ENCODE measurements at regions not wholly inside any gene's neighbourhood (a gene's known extent, or its start where the extent isn't known, plus 50 kb on each side); places are given as distances from the start of the nearest gene placed in this dataset.
"Not testable (repeated sequence)": the region's sequence is repeated elsewhere in the genome, so short reads cannot be mapped to it uniquely, and the experiment has no call there.

- Mint-ChIP-seq H3K4me3 (ENCODE audit: unreplicated experiment) (no peak overlapping the region), H3K27me3 (ENCODE audit: insufficient read depth, unreplicated experiment) (peaks cover 7% of the 10 kb centered on the region), H3K9me3 (ENCODE audit: unreplicated experiment) (peaks cover 23% of the 10 kb centered on the region), H3K27ac (ENCODE audit: unreplicated experiment) (no peak overlapping the region), H3K36me3 (ENCODE audit: insufficient read depth, unreplicated experiment) (no peaks in the 10 kb centered on the region), H3K4me1 (ENCODE audit: low read depth, unreplicated experiment) (no peaks in the 10 kb centered on the region)
- TF ChIP-seq, protein P1, sequence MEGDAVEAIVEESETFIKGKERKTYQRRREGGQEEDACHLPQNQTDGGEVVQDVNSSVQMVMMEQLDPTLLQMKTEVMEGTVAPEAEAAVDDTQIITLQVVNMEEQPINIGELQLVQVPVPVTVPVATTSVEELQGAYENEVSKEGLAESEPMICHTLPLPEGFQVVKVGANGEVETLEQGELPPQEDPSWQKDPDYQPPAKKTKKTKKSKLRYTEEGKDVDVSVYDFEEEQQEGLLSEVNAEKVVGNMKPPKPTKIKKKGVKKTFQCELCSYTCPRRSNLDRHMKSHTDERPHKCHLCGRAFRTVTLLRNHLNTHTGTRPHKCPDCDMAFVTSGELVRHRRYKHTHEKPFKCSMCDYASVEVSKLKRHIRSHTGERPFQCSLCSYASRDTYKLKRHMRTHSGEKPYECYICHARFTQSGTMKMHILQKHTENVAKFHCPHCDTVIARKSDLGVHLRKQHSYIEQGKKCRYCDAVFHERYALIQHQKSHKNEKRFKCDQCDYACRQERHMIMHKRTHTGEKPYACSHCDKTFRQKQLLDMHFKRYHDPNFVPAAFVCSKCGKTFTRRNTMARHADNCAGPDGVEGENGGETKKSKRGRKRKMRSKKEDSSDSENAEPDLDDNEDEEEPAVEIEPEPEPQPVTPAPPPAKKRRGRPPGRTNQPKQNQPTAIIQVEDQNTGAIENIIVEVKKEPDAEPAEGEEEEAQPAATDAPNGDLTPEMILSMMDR (IDR thresholded peaks at IDR 0.05; ENCODE audit: insufficient read depth in 1 of 2, low read depth in 1 of 2, low read length in 1 of 2, severe bottlenecking in 1 of 2, unreplicated experiment in 1 of 2): no peak
- Histone ChIP-seq H3K9me3 (peaks cover 6% of the 10 kb centered on the region; the same call in 1 of the 2 replicates), H3K4me3 (ENCODE audit: low read depth, low read length) (no peak overlapping the region), H3K36me3 (ENCODE audit: control insufficient read depth, insufficient read depth, low read length) (no peaks in the 10 kb centered on the region), H3K27me3 (replicated peaks; ENCODE audit: control insufficient read depth, insufficient read depth, low read length) (no peaks in the 10 kb centered on the region), H3K4me1 (no peaks in the 10 kb centered on the region)
- CTCF ChIA-PET: no interaction called here
- intact Hi-C loops (cut with micrococcal nuclease; ENCODE audit: unreplicated experiment): no loop called here
- POLR2A ChIA-PET: no interaction called here
- BruUV-seq (replicated peaks): no TSS peak
- no peak for DNase-seq
Measured at GRCh38 chr3:43843386-43843785, 152.6 kb downstream of the ABHD5 start.

DNA sequence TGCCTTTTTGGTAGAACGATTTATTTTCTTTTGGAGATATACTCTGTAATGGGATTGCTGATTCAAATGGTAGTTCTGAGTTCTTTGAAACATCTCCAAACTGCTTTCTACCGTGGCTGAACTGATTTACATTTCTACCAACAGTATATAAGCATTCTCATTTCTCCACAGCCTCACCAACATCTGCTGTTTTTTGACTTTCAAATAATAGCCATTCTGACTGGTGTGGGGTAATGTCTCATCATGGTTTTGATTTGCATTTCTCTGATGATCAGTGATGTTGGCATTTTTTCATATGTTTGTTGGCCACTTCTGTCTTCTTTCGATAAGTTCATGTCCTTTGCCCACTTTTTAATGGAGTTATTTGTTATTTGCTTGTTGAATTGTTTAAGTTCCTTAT lies 154.0 kb downstream of the ABHD5 start:
- no peaks in the 10 kb centered on the region for H3K27me3 ChIP-seq (replicated peaks; ENCODE audit: control insufficient read depth, insufficient read depth, low read length)
- no peak overlapping the region for H3K4me3 ChIP-seq (ENCODE audit: low read depth, low read length)
- TF ChIP-seq, protein P1 (IDR thresholded peaks at IDR 0.05; ENCODE audit: insufficient read depth in 1 of 2, low read depth in 1 of 2, low read length in 1 of 2, severe bottlenecking in 1 of 2, unreplicated experiment in 1 of 2): no peak
- no peak for DNase-seq
- H3K36me3 Mint-ChIP-seq (ENCODE audit: insufficient read depth, unreplicated experiment): no peaks in the 10 kb centered on the region
- no peak overlapping the region for H3K4me3 Mint-ChIP-seq (ENCODE audit: unreplicated experiment)
- no peaks in the 10 kb centered on the region for H3K4me1 ChIP-seq
- H3K27ac Mint-ChIP-seq (ENCODE audit: unreplicated experiment): no peak overlapping the region
- intact Hi-C loops (cut with micrococcal nuclease; ENCODE audit: unreplicated experiment): no loop called here
- ChIA-PET CTCF (no interaction called here), POLR2A (no interaction called here)
- H3K9me3 ChIP-seq: peaks cover 6% of the 10 kb centered on the region; the same call in 1 of the 2 replicates
- no peaks in the 10 kb centered on the region for H3K4me1 Mint-ChIP-seq (ENCODE audit: low read depth, unreplicated experiment)
- H3K9me3 Mint-ChIP-seq (ENCODE audit: unreplicated experiment): peaks cover 23% of the 10 kb centered on the region
- no TSS peak for BruUV-seq (replicated peaks)
- H3K36me3 ChIP-seq (ENCODE audit: control insufficient read depth, insufficient read depth, low read length): no peaks in the 10 kb centered on the region
- peaks cover 7% of the 10 kb centered on the region for H3K27me3 Mint-ChIP-seq (ENCODE audit: insufficient read depth, unreplicated experiment)

DNA sequence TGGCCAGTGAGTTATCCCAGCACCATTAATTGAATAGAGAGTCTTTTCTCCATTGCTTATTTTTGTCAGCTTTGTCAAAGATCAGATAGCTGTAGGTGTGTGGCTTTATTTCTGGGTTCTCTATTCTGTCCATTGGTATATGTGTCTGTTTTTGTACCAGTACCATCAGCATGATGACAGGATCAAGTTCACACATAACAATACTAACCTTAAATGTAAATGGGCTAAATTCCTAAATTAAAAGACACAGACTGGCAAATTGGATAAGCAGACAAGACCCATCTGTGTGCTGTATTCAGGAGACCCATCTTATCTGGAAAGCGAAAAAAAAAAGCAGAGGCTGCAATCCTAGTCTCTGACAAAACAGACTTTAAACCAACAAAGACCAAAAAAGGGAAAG lies 154.8 kb downstream of the ABHD5 start:
- H3K4me1 Mint-ChIP-seq (ENCODE audit: low read depth, unreplicated experiment); H3K4me3 ChIP-seq (ENCODE audit: low read depth, low read length); H3K27me3 ChIP-seq (replicated peaks; ENCODE audit: control insufficient read depth, insufficient read depth, low read length); H3K27ac Mint-ChIP-seq (ENCODE audit: unreplicated experiment); POLR2A ChIA-PET; BruUV-seq (replicated peaks); H3K36me3 ChIP-seq (ENCODE audit: control insufficient read depth, insufficient read depth, low read length); H3K4me1 ChIP-seq; H3K27me3 Mint-ChIP-seq (ENCODE audit: insufficient read depth, unreplicated experiment); intact Hi-C loops (cut with micrococcal nuclease; ENCODE audit: unreplicated experiment); DNase-seq; H3K36me3 Mint-ChIP-seq (ENCODE audit: insufficient read depth, unreplicated experiment); CTCF ChIA-PET; H3K4me3 Mint-ChIP-seq (ENCODE audit: unreplicated experiment); H3K9me3 ChIP-seq: not testable (repeated sequence)
- peaks cover 23% of the 10 kb centered on the region for H3K9me3 Mint-ChIP-seq (ENCODE audit: unreplicated experiment)

GRCh38 chr3:43852066-43852465 lies 161.3 kb downstream of the ABHD5 start:
- H3K9me3 ChIP-seq: no peaks in the 10 kb centered on the region
- intact Hi-C loops (cut with micrococcal nuclease; ENCODE audit: unreplicated experiment): no loop called here
- no peaks in the 10 kb centered on the region for H3K27me3 ChIP-seq (replicated peaks; ENCODE audit: control insufficient read depth, insufficient read depth, low read length)
- H3K36me3 ChIP-seq (ENCODE audit: control insufficient read depth, insufficient read depth, low read length): no peaks in the 10 kb centered on the region
- Mint-ChIP-seq H3K4me3 (ENCODE audit: unreplicated experiment) (no peak overlapping the region), H3K4me1 (ENCODE audit: low read depth, unreplicated experiment) (peaks cover 7% of the 10 kb centered on the region), H3K27ac (ENCODE audit: unreplicated experiment) (no peak overlapping the region), H3K27me3 (ENCODE audit: insufficient read depth, unreplicated experiment) (peaks cover 14% of the 10 kb centered on the region), H3K9me3 (ENCODE audit: unreplicated experiment) (peaks cover 2% of the 10 kb centered on the region), H3K36me3 (ENCODE audit: insufficient read depth, unreplicated experiment) (no peaks in the 10 kb centered on the region)
- H3K4me1 ChIP-seq: no peaks in the 10 kb centered on the region
- BruUV-seq (replicated peaks): no TSS peak
- no peak overlapping the region for H3K4me3 ChIP-seq (ENCODE audit: low read depth, low read length)
- no peak for DNase-seq
- ChIA-PET CTCF (no interaction called here), POLR2A (no interaction called here)
- TF ChIP-seq, protein P1 (IDR thresholded peaks at IDR 0.05; ENCODE audit: insufficient read depth in 1 of 2, low read depth in 1 of 2, low read length in 1 of 2, severe bottlenecking in 1 of 2, unreplicated experiment in 1 of 2): no peak

Data from Caco-2 (cell line).